ENCODE measurements at regions not wholly inside any gene's neighbourhood (a gene's known extent, or its start where the extent isn't known, plus 50 kb on each side); places are given as distances from the start of the nearest gene placed in this dataset.

- Mint-ChIP-seq H3K4me3 (no peak overlapping the region), H3K36me3 (no peaks in the 10 kb centered on the region), H3K4me1 (no peaks in the 10 kb centered on the region), H3K27me3 (no peaks in the 10 kb centered on the region), H3K9me3 (peaks cover 0 to 2% (median 0%) of the 10 kb centered on the region in 9 donors), H3K27ac (no peak overlapping the region)
- DNase-seq (no peak), ATAC-seq (no peak)
- POLR2A ChIA-PET: no interaction called here
These were observed 647.0 kb downstream of the TRAM1L1 start for GRCh38 chr4:116438417-116438816.

- DNase-seq: no peak
- H3K27me3 Mint-ChIP-seq: no peaks in the 10 kb centered on the region
- ATAC-seq: no peak
- no peak overlapping the region for H3K4me3 Mint-ChIP-seq
- peaks cover 0 to 20% (median 0%) of the 10 kb centered on the region in 3 donors for H3K36me3 Mint-ChIP-seq
- H3K4me1 Mint-ChIP-seq: no peaks in the 10 kb centered on the region
- peaks cover 7 to 34% (median 23%) of the 10 kb centered on the region in 9 donors for H3K9me3 Mint-ChIP-seq
- H3K27ac Mint-ChIP-seq: no peak overlapping the region
- POLR2A ChIA-PET: no interaction called here
These were observed 657.7 kb downstream of the TRAM1L1 start for GRCh38 chr4:116427666-116428065.

GRCh38 chr4:116413222-116413621 is 672.2 kb downstream of the TRAM1L1 start:
- H3K4me3 Mint-ChIP-seq: no peak overlapping the region
- no peaks in the 10 kb centered on the region for H3K27me3 Mint-ChIP-seq
- no peaks in the 10 kb centered on the region for H3K36me3 Mint-ChIP-seq
- POLR2A ChIA-PET: no interaction called here
- DNase-seq: no peak
- H3K9me3 Mint-ChIP-seq: peaks cover 0 to 17% (median 7%) of the 10 kb centered on the region in 9 donors
- no peak for ATAC-seq
- H3K27ac Mint-ChIP-seq: no peak overlapping the region
- H3K4me1 Mint-ChIP-seq: no peaks in the 10 kb centered on the region

GRCh38 chr4:116401293-116401692 is 684.1 kb downstream of the TRAM1L1 start:
- no peak for ATAC-seq
- POLR2A ChIA-PET: no interaction called here
- no peaks in the 10 kb centered on the region for H3K27me3 Mint-ChIP-seq
- H3K27ac Mint-ChIP-seq: no peak overlapping the region
- no peak for DNase-seq
- H3K4me3 Mint-ChIP-seq: no peak overlapping the region
- peaks cover 0 to 10% (median 0%) of the 10 kb centered on the region in 9 donors for H3K9me3 Mint-ChIP-seq
- no peaks in the 10 kb centered on the region for H3K36me3 Mint-ChIP-seq
- no peaks in the 10 kb centered on the region for H3K4me1 Mint-ChIP-seq

GRCh38 chr4:116400480-116400879 is 684.9 kb downstream of the TRAM1L1 start:
- H3K36me3 Mint-ChIP-seq: no peaks in the 10 kb centered on the region
- H3K27me3 Mint-ChIP-seq: no peaks in the 10 kb centered on the region
- H3K9me3 Mint-ChIP-seq: peaks cover 0 to 10% (median 1%) of the 10 kb centered on the region in 9 donors
- ATAC-seq (no peak), DNase-seq (no peak)
- POLR2A ChIA-PET: no interaction called here
- H3K4me1 Mint-ChIP-seq: no peaks in the 10 kb centered on the region
- H3K4me3 Mint-ChIP-seq: no peak overlapping the region
- H3K27ac Mint-ChIP-seq: no peak overlapping the region

- Mint-ChIP-seq H3K36me3 (no peaks in the 10 kb centered on the region), H3K27ac (no peak overlapping the region), H3K9me3 (peaks cover 0 to 5% (median 0%) of the 10 kb centered on the region in 9 donors), H3K4me3 (no peak overlapping the region), H3K27me3 (no peaks in the 10 kb centered on the region), H3K4me1 (no peaks in the 10 kb centered on the region)
- DNase-seq (no peak), ATAC-seq (no peak)
- POLR2A ChIA-PET: no interaction called here
These were observed 687.7 kb downstream of the TRAM1L1 start for GRCh38 chr4:116397714-116398113.

- no peak for DNase-seq
- Mint-ChIP-seq H3K27ac (no peak overlapping the region), H3K27me3 (no peaks in the 10 kb centered on the region), H3K4me1 (no peaks in the 10 kb centered on the region), H3K36me3 (no peaks in the 10 kb centered on the region), H3K9me3 (peaks cover 0 to 3% (median 0%) of the 10 kb centered on the region in 9 donors), H3K4me3 (no peak overlapping the region)
- POLR2A ChIA-PET: no interaction called here
- ATAC-seq: no peak
These were observed 688.1 kb downstream of the TRAM1L1 start for GRCh38 chr4:116397291-116397690.

GRCh38 chr4:116395408-116395807 is 690.0 kb downstream of the TRAM1L1 start:
- no peak overlapping the region for H3K4me3 Mint-ChIP-seq
- H3K9me3 Mint-ChIP-seq: peaks cover 0 to 3% (median 0%) of the 10 kb centered on the region in 9 donors
- no peaks in the 10 kb centered on the region for H3K4me1 Mint-ChIP-seq
- no peaks in the 10 kb centered on the region for H3K36me3 Mint-ChIP-seq
- H3K27me3 Mint-ChIP-seq: no peaks in the 10 kb centered on the region
- no peak overlapping the region for H3K27ac Mint-ChIP-seq
- ATAC-seq (no peak), DNase-seq (no peak)
- POLR2A ChIA-PET: no interaction called here

- Mint-ChIP-seq H3K4me1 (no peaks in the 10 kb centered on the region), H3K27ac (no peak overlapping the region), H3K4me3 (no peak overlapping the region), H3K9me3 (peaks cover 0 to 10% (median 0%) of the 10 kb centered on the region in 9 donors), H3K36me3 (no peaks in the 10 kb centered on the region), H3K27me3 (no peaks in the 10 kb centered on the region)
- DNase-seq: no peak
- no peak for ATAC-seq
- POLR2A ChIA-PET: no interaction called here
These were observed 694.4 kb downstream of the TRAM1L1 start for GRCh38 chr4:116391020-116391419.

GRCh38 chr4:116389139-116389538 is 696.2 kb downstream of the TRAM1L1 start:
- Mint-ChIP-seq H3K9me3 (peaks cover 0 to 10% (median 0%) of the 10 kb centered on the region in 9 donors), H3K36me3 (no peaks in the 10 kb centered on the region), H3K4me3 (no peak overlapping the region), H3K4me1 (no peaks in the 10 kb centered on the region), H3K27ac (no peak overlapping the region), H3K27me3 (no peaks in the 10 kb centered on the region)
- DNase-seq: no peak
- no peak for ATAC-seq
- POLR2A ChIA-PET: no interaction called here

- Mint-ChIP-seq H3K36me3 (no peaks in the 10 kb centered on the region), H3K27me3 (no peaks in the 10 kb centered on the region), H3K27ac (no peak overlapping the region), H3K4me3 (no peak overlapping the region), H3K4me1 (no peaks in the 10 kb centered on the region), H3K9me3 (peaks cover 0 to 19% (median 0%) of the 10 kb centered on the region in 9 donors)
- ATAC-seq: no peak
- POLR2A ChIA-PET: no interaction called here
- DNase-seq: no peak
These were observed 697.4 kb downstream of the TRAM1L1 start for GRCh38 chr4:116387937-116388474.

GRCh38 chr4:116386856-116387255 is 698.5 kb downstream of the TRAM1L1 start:
- H3K27me3 Mint-ChIP-seq: no peaks in the 10 kb centered on the region
- H3K27ac Mint-ChIP-seq: no peak overlapping the region
- no peak for ATAC-seq
- H3K4me3 Mint-ChIP-seq: no peak overlapping the region
- POLR2A ChIA-PET: no interaction called here
- no peaks in the 10 kb centered on the region for H3K36me3 Mint-ChIP-seq
- H3K9me3 Mint-ChIP-seq: peaks cover 0 to 19% (median 0%) of the 10 kb centered on the region in 9 donors
- no peak for DNase-seq
- no peaks in the 10 kb centered on the region for H3K4me1 Mint-ChIP-seq

GRCh38 chr4:116385583-116385982 is 699.8 kb downstream of the TRAM1L1 start:
- Mint-ChIP-seq H3K36me3 (no peaks in the 10 kb centered on the region), H3K27ac (no peak overlapping the region), H3K4me1 (no peaks in the 10 kb centered on the region), H3K9me3 (peaks cover 0 to 19% (median 0%) of the 10 kb centered on the region in 9 donors), H3K4me3 (no peak overlapping the region), H3K27me3 (no peaks in the 10 kb centered on the region)
- DNase-seq (no peak), ATAC-seq (no peak)
- POLR2A ChIA-PET: no interaction called here

GRCh38 chr4:116374815-116375214 is 710.6 kb downstream of the TRAM1L1 start:
- no peak overlapping the region for H3K4me3 Mint-ChIP-seq
- no peaks in the 10 kb centered on the region for H3K36me3 Mint-ChIP-seq
- POLR2A ChIA-PET: no interaction called here
- peaks cover 0 to 2% (median 0%) of the 10 kb centered on the region in 9 donors for H3K9me3 Mint-ChIP-seq
- no peaks in the 10 kb centered on the region for H3K4me1 Mint-ChIP-seq
- H3K27ac Mint-ChIP-seq: no peak overlapping the region
- ATAC-seq (no peak), DNase-seq (no peak)
- H3K27me3 Mint-ChIP-seq: no peaks in the 10 kb centered on the region

Data from naive thymus-derived CD8-positive, alpha-beta T cell (primary cell).